NCI-H345 treated with DMSO at 0.1 percent for 48 hours (cell line): ENCODE measurements at regions not wholly inside any gene's neighbourhood (a gene's known extent, or its start where the extent isn't known, plus 50 kb on each side); places are given as distances from the start of the nearest gene placed in this dataset.

Source experiments
- DNase-seq: peaks from one replicate; lab custom pipeline; 2025; ENCODE audit not compliant: unreplicated experiment; lab: John Stamatoyannopoulos, UW

GRCh38 chr4:42750091-42750490, 93.2 kb upstream of the ATP8A1 start:
- DNase-seq = no peak

GRCh38 chr4:42747971-42748370, 91.1 kb upstream of the ATP8A1 start:
- no peak for DNase-seq

GRCh38 chr4:42736527-42737195, 79.8 kb upstream of the ATP8A1 start:
- no peak for DNase-seq

- DNase-seq = no peak
Measured at GRCh38 chr4:42733380-42733779, 76.5 kb upstream of the ATP8A1 start.

GRCh38 chr4:42732776-42733175, 75.9 kb upstream of the ATP8A1 start:
- DNase-seq = no peak

- no peak for DNase-seq
Measured at GRCh38 chr4:42729505-42730237, 72.8 kb upstream of the ATP8A1 start.

GRCh38 chr4:42724451-42724850, 67.5 kb upstream of the ATP8A1 start:
- no peak for DNase-seq

GRCh38 chr4:42720533-42720932, 63.6 kb upstream of the ATP8A1 start:
- DNase-seq = no peak

- DNase-seq = no peak
Measured at GRCh38 chr4:42719257-42719656, 62.4 kb upstream of the ATP8A1 start.

- DNase-seq = no peak
Measured at GRCh38 chr4:42718336-42718735, 61.4 kb upstream of the ATP8A1 start.

- no peak for DNase-seq
Measured at GRCh38 chr4:42716996-42717395, 60.1 kb upstream of the ATP8A1 start.

GRCh38 chr4:42715807-42716482, 59.0 kb upstream of the ATP8A1 start:
- no peak for DNase-seq

- DNase-seq = no peak
Measured at GRCh38 chr4:42713391-42713790, 56.5 kb upstream of the ATP8A1 start.

GRCh38 chr4:42712854-42713253, 55.9 kb upstream of the ATP8A1 start:
- DNase-seq = no peak

GRCh38 chr4:42711496-42711895, 54.6 kb upstream of the ATP8A1 start:
- DNase-seq = no peak

- DNase-seq = no peak
Measured at GRCh38 chr4:42710761-42711160, 53.9 kb upstream of the ATP8A1 start.

GRCh38 chr4:42710329-42710728, 53.4 kb upstream of the ATP8A1 start:
- DNase-seq = no peak

GRCh38 chr4:42709392-42710065, 52.6 kb upstream of the ATP8A1 start:
- DNase-seq = no peak

GRCh38 chr4:42708625-42709024, 51.7 kb upstream of the ATP8A1 start:
- no peak for DNase-seq
